HG03520 (cell line): ENCODE measurements at regions not wholly inside any gene's neighbourhood (a gene's known extent, or its start where the extent isn't known, plus 50 kb on each side); places are given as distances from the start of the nearest gene placed in this dataset.
"Not testable (repeated sequence)": the region's sequence is repeated elsewhere in the genome, so short reads cannot be mapped to it uniquely, and the experiment has no call there.

Experiments used
- ATAC-seq: cut with Tn5 transposase; IDR thresholded peaks from one replicate; pipeline ENCODE4 v1.9.1; 2021; ENCODE audit warnings: mild to moderate bottlenecking, moderate library complexity; ENCODE audit not compliant: unreplicated experiment

DNA sequence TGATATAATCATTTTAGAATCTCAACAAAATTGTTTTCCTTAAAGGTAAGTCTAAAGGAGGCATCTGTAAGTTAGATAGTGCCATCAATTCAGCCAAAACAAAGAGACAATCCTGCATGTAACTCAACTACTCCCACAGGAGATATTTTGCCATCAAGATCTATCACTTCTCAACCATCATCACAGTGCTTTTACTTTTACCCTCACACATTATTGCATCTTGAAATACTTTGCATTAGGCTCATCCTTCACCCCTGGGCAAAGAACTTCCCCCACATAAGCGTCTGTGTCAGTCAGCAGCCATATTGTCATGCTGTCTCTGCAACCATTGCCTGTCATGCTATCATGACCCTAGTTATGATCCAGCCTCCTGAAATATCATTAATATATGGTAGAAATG is 54.9 kb upstream of the NLGN1 start:
- ATAC-seq = no peak

DNA sequence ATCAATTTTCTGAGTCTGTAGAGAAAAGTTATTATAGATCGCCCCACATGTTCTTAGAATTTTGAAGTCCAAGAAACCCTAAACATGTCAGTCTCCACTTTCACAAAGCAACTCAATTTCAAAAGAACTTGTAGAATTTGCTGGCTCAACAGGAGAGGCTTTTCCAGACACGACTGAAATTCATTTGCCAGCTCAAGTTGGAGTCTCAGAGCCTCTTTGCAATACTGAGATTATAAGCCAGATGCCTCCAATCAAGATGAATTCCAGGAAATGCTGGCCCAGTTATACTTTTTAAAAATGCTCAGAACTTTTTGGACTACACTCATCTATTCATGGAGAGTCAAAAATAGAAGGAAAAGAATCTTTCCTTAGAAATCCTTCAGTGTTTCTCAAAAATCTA is 56.9 kb upstream of the NLGN1 start:
- no peak for ATAC-seq

DNA sequence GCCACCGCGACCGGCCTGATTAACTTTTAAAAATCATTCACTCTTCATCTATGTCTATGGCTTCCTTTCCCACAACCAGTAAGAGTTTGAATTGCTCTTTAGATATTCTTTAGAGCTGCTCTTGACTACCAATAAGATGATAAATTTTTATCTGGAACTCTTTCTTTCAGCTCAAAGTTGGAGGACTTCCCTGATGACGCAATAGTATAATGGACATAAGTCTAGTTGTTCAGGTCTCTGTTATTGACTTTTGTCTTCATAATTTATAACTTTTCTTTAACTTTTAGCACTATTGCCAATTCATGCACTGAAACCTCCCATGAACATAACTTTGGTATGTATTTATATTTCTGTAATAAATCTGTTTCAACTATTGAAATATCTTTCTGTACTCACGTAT is 61.3 kb upstream of the NLGN1 start:
- no peak for ATAC-seq

DNA sequence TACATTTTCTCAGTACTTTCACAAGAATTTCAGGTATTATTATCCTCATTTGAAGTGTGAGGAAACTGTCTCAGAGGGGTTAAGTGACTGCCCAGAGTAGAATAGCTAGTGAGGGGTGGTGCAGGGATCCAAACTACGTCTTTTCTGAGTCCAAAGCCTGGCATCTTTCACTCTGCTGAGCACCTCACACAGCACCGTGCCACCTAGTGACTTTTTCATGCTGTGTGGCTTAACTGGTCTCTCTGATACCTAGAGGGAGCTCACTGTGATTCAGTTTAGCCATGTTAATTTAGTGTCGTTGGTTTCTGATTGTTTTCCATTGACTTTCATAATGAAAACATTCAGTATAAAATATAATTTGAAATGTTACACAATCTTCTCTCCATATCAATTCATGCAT is 91.4 kb upstream of the NLGN1 start:
- no peak for ATAC-seq

DNA sequence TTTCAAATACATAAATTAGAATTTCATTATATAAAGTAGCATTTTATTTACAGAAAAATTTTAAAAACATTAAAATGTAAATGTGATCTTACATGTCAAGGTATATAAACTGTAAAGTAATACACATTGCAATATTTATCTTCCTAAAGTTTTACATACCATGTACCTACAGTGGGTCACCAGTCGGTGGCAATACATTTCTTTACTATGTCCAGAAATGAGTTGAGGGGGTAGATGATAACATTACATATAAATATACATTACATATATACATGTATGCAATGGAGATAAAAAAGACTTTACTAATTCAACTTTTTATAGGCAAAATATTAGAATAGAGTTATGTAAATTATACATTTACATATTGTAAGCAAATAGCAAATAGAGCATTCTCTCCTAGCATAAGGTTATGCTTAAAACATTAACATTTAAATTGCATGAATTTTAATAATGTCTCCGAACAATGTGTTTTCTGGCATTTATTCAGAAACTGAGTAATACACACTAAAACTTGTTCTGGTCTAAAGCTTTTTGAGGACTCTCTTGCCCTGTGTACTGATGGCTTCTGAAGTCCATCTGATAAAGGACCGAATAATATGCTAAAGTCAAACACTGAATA is 93.3 kb upstream of the NLGN1 start:
- ATAC-seq = no peak

DNA sequence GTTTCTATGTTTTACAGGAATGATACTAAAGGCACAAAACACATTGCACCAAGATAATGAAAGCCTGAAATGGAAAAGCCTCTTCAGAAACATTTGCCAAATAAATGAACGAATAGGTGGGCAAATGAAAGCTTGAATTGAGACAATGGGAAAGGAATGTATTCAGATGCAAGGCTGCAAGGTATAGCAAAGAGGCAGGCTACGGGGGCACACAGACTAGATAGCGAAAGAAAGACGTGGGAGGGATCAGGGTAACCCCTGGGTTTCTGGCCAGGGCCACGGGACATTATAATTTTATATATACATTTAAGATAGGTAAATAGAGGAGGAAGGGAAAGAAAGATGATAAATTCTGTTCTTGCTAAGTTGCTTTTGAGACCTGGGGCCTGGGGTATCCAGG is 95.9 kb upstream of the NLGN1 start:
- no peak for ATAC-seq

DNA sequence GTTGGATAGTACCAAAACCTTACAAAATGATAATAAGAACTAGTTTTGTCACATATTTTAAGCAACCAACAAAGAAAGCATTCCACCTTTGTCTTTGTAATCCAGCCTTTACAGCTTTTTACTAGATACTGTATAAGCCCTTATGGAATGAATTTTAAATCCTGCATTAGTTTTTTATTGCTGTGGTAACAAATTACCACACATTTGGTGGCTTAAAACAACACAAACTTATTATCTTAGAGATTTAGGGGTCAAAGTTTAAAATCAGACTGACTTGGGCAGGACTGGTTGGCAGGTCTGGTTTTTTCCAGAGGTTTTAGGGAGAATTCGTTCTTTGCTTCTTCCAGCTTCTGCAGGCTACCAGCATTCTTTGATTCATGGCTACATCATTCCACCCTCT is 108.5 kb upstream of the NLGN1 start:
- ATAC-seq = no peak

DNA sequence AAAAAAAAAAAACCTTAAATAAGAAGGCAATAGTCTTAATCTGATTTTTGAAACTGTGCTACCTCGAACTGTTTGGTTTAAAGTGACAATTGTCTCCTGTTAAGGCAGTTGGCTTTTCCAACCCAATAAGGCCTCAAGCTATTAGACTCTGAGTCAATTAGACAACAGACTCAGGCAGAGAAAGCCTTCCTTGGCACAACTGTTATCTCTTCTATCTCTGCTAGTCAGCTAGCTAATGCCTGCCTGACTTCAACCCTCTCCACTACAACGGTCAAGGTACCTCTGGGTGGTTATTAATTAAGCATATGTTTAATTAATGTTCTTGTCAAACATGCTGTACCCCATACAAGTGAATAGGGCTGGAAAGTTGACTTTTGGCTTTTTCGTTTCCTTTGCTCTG is 110.2 kb upstream of the NLGN1 start:
- ATAC-seq = no peak

DNA sequence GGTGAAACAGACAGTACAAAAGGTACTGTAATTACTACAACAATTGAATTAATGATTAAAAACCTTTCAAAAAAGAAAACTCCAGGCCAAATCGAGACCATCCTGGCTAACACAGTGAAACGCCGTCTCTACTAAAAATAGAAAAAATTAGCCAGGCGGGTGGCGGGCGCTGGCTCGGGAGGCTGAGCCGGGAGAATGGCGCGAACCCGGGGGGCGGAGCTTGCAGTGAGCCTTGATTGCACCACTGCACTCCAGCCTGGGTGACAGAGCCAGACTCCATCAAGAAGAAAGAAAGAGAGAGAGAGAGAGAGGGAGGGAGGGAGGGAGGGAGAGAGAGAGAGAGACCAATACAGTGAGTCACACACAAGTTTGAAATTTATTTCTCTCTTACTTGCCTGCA is 111.0 kb upstream of the NLGN1 start:
- ATAC-seq = not testable (repeated sequence)

DNA sequence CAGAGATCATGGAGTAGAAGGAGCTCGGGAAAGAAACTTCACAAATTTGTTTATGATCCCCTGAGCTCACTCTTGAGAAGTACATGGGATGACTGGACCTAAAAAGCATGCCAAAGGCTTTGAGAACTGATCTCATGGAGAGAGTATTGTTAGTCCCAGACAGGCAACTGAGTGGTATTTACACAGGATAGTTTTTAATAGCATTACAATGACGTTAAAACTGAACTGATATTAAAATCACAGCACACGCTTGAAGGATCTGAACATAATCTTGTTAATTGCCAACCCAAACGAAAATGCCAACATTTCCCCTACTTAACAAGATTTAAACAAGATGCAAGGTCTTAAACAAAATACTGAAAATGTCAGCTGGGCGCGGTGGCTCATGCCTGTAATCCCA is 113.2 kb upstream of the NLGN1 start:
- ATAC-seq = no peak

DNA sequence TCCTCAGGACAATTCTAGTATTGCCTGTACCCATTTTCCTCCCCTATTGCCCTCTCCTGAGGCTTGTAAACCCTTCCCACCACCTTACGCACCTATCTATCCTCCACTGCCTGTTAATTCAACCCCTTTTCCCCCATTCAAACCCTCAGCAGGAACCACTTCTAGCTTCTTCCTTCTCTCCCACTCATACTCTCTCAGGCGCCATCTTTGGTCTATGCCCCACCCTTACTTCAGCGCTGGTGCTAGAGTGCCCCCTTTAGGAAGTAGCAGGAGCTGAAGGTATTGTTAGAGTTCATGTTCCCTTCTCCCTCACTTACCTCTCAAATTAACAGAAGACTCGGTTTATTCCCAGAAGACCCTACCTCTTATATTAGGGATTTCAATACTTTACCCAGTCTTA is 121.8 kb upstream of the NLGN1 start:
- ATAC-seq = peak; percentile 63

DNA sequence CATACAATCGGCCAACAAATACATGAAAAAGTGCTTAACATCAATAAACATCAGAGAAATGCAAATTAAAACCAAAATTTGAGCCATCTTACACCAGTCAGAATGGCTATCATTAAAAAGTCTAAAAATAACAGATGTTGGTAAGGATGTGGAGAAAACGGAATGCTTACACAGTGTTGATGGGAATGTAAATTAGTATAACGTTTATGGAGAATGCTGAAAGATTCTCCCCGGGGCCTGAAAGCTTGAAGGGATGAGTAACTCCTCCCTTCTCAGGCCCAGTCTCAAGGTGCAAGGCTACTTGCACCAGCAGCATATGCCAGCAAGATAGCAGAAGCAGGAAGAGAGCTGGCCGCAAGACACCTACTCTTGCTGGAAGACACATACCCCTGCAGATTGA is 123.7 kb upstream of the NLGN1 start:
- ATAC-seq = no peak

DNA sequence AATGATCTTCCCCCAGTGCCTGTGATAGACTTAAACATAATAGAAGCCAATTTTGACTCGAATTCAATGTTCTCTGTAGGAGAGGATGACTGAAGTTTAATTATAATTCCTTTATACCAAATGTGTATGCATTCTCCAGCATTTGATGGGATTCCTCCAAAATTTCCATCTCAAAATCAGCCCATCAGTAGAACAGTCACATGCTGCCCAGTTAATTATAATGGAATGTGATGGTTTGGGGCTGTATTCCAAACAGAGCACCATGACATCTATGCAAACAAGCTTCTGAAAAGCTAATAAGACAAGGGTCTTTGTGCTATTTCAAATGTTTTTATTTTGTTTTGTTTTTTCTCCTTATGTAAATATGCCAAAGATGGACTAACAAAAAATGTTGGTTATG is 127.7 kb upstream of the SPATA16 start:
- no peak for ATAC-seq

DNA sequence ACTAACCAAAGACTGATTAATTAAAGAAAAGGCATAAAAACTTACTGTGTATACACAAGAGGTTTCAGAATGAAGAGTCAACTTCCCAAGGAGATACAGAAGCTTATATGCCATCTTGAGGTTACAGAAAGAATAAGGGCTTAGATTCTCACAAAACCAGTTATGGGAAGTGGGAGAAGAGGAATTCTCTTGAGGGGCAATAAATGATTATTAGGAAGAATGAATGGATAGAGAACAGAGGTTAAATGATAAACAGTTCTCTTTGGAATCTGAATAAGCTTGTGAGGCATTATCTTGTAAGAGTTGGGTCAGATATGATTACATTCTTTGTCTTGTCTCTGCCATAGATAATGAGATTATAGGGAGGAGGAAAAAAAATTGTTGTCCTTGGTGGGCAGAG is 126.7 kb upstream of the SPATA16 start:
- no peak for ATAC-seq

DNA sequence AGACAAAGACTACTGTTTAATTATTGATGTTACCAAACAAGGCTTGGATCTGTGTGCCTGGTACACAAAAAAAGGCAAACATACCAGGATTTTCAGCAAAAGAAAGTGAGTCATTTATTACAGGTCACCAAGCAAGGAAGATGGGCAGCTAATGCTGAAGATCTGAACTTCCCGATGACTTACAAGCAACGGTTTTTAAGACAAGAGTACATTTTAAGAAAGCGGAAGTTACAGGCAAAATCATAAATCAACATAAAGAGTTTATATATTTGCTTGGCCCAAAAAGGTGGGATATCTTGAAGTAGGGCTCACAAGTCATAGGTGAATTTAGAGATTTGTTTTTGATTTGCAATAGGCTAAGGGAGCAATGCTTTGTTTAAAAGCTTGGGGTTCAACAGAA is 125.4 kb upstream of the SPATA16 start:
- no peak for ATAC-seq

DNA sequence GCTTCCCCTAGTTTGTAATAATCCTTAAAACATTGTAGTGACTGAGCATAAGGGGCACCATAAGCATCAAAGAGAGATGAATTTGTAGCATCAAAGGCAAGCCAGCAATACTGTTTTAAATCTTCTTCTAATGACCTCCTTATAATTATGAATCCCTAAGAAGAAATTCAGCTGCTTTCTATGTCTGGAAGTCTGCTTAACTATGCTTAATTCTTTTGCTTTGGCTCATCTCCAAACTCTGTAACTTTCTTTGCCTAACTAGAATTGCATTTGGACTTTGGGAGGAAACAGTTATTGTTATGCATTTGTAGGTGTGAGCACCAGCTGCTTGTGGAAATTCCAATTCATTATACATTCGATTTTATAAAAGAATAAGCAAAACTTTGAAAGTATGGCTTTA is 117.7 kb upstream of the SPATA16 start:
- no peak for ATAC-seq

DNA sequence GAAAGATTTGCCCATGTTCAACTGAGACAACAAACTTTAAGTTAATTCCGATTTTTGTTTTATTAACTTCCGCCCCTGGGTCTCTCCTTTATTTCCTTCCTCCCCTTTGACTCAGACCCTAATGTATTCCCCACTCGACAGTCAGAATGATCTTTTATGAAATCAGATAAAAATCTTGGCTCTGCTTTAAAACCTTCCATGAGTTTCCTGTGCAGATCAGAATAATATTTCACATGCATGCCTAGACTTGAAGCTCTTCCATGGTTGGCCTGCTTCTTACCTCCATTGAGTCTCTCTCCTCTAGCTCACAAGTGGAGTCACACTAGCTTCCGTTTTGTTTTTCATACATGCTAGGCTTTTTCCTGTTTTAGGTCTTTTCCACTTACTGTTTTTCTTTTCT is 116.8 kb upstream of the SPATA16 start:
- no peak for ATAC-seq

DNA sequence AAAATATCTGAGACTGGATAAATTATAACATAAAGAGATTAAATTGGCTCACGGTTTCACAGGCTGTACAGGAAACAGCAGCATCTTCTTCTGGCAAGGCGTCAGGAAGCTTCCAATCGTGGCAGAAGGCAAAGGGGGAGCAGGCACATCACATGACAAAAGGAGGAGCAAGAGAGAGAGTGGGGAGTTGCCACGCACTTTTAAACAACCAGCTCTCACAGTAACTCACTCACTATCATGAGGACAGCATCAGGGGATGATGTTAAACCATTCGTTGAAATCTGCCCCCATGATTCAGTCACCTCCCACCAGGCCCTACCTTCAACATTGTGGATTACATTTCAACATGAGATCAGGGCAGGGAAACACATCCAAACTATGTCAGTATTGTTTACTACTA is 114.5 kb upstream of the SPATA16 start:
- ATAC-seq = no peak

DNA sequence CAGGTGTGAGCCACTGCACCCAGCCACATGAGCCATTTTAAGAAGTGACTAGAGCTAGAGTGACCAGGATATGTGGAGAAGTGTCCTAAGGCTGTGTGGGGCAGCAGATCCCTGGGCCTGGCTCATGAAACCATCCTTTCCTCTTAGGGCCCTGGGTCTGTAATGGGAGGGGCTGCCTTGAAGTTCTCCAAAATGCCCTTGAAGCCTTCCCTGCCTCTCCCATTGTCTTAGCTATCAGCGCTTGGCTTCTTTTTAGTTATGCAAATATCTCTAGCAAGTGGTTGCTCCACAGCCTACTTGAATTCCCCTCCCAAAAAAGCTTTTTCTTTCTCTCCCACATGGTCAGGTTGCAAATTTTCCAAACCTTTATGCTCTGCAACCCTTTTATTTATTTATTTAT is 112.4 kb upstream of the SPATA16 start:
- no peak for ATAC-seq

DNA sequence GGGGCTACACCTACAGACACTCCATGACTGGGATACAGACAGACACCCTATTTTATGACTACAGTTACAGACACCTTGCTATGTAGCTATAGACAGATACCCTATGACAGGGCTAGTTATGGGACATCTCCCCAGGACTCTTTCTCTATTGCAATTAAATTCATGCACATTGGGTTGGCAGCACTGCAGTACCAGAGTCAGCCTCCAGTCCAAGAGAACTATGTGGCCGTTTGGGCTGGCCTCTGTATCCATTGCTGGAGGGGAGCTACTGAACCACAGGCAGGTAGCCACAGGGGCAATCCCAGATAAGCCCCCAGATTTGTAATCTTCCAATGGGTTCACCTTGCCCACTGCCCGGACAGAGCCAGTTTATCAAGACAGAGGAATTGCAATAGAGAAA is 108.4 kb upstream of the SPATA16 start:
- ATAC-seq = peak; percentile 55

DNA sequence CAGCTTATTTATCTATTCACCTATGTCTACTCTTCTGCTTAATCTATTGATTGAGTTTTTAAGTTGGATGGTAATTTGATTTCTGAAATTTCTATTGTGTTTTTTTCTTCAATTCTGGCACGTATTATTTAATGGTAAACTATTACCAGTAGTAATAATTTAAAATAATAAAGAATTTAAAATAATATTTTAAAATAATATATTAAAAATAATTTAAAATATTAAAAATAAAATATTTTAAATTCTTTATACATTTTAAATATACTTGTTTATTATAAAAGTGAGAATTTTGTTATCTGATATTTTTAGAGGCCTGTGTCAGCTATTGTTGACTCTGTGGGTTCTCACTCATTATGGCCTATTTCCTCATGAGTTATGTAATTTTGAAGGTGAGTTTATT is 100.7 kb upstream of the SPATA16 start:
- ATAC-seq = no peak

DNA sequence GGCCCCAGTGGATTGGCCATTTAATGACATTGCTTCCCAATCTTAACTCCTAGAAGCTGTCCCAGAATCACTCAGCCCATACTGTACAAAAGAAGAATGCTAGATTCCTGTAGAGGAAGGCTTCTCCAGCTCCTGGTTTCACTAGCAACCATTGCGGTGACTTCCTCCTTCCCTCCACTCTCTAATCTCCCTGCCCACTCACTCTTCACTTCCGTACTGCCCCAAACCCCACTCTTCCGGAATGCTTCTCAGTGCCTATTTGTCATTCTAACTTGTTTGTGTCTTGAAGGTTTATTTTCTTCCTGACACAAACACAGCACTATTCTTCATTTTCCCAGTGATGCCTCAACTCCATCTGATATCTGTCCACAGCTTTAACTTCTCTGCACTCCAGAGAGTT is 97.1 kb upstream of the SPATA16 start:
- no peak for ATAC-seq

DNA sequence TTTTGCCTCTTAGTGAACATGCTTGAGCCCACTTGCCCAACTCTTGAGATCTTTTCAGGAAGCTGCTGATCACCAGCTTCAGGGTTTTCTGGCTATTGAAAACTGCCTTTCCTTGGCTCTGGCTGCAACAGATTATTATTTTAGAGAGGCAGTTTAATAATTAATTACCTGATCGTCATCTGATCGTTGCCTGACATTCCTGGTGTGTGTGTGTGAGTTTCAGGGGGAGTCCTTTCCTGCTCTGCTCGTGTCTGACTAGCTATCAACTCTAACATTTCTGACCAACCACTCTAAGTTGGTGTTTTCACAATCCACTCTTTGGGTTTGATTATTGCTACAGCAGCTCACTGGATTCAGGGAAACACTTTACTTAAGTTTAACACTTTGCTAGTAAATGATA is 84.3 kb upstream of the SPATA16 start:
- ATAC-seq = no peak

DNA sequence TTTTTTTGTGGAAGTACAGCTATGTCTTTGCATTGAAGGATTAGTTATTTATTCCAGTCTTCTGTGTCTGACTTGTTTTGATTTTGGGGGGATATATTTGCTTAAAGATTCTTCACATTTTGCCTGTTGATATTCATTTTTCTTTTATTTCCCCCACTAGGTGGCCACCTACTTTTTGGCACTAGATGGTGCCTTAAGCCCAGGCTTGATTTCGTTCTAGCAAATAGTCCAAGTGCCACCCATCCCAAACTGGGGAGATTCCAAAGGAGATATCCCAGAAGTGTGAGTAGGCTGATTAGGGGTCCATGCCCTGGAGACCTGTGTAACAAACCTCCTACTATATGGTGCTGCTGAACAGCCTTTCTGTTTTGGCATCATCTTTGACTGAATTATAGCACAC is 80.0 kb upstream of the SPATA16 start:
- ATAC-seq = peak; percentile 53
